Activated naive CD4-positive, alpha-beta T cell treated with anti-CD3 and anti-CD28 coated beads for 36 hours (primary cell): ENCODE measurements at regions not wholly inside any gene's neighbourhood (a gene's known extent, or its start where the extent isn't known, plus 50 kb on each side); places are given as distances from the start of the nearest gene placed in this dataset.

ENCODE experiments used
- CTCF ChIA-PET: fragments of 350-600 bp; sonication (Branson Sonifier 250); formaldehyde crosslinking; loops from one replicate; lab custom pipeline; 2021; ENCODE audit warnings: antibody characterized with exemption; lab: Charles Lee
- DNase-seq: peaks from one replicate; pipeline ENCODE4 v3.0.0-alpha.2; 2020
- H3K27ac Mint-ChIP-seq: one replicate; pipeline ENCODE4 v1.8.0; 2021; ENCODE audit warnings: mild to moderate bottlenecking, mixed read lengths
- H3K27me3 Mint-ChIP-seq: one replicate; pipeline ENCODE4 v1.8.0; 2021; ENCODE audit warnings: low read depth, mixed read lengths
- H3K36me3 Mint-ChIP-seq: one replicate; pipeline ENCODE4 v1.8.0; 2021; ENCODE audit warnings: low read depth, mixed read lengths
- H3K4me1 Mint-ChIP-seq: one replicate; pipeline ENCODE4 v1.8.0; 2021; ENCODE audit warnings: low read depth, mixed read lengths
- H3K4me3 Mint-ChIP-seq: one replicate; pipeline ENCODE4 v1.8.0; 2021; ENCODE audit warnings: mild to moderate bottlenecking, moderate library complexity, mixed read lengths
- H3K9me3 Mint-ChIP-seq: one replicate; pipeline ENCODE4 v1.8.0; 2021; ENCODE audit warnings: mixed read lengths
- intact Hi-C: fragments of 100-400 bp; cut with micrococcal nuclease; formaldehyde crosslinking; loops from one replicate; pipeline ENCODE4 v1.15.1; 2023

DNA sequence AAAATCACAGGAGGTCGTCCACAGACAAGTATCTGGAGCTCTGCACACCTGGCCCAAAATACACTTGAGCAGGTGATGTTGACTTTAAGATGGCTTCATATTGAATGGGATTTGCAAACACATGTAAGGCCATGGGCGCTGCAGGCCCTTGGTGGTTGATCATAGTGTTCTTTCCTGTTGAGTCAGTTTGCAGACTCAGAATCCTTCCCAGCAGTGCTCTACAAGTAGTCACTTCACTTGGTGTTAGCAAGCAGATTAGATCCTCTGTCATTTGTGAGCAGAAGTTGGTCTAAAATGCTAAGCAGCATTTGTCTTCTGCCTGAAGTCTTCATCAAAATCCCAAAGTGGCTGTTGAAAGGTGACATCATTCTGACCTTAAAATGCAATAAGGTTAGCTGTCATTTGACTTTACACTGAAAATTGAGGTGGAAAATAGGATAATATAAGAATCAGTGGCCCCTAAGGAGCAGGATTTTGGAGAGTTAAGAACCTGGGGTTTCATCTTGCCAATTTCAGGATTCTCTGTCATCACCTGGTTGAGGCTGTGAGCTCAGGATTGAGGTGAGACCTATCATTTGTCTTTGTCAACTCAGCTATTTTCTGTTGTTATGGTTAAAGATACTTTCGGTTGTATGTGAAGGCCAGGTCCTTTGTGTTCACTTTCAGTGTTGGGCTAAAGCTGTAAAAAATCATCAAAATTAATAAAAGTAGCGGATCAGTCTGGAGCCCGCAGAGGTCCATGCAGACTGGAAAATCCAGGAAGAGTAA, 114.5 kb downstream of the LRRC70 start:
- H3K4me3 Mint-ChIP-seq, result no peak overlapping the region
- H3K27me3 Mint-ChIP-seq, result no peaks in the 10 kb centered on the region
- H3K27ac Mint-ChIP-seq, result no peak overlapping the region
- H3K9me3 Mint-ChIP-seq, result no peaks in the 10 kb centered on the region
- H3K4me1 Mint-ChIP-seq, result peaks cover 9% of the 10 kb centered on the region
- CTCF ChIA-PET, result interaction anchor here (1.4 kb wide), 1 partner anchor 11 kb away, joined by 3 read pairs; no protein-coding TSS in a partner anchor
- DNase-seq, result no peak
- H3K36me3 Mint-ChIP-seq, result no peaks in the 10 kb centered on the region
- intact Hi-C loops, result no loop called here

DNA sequence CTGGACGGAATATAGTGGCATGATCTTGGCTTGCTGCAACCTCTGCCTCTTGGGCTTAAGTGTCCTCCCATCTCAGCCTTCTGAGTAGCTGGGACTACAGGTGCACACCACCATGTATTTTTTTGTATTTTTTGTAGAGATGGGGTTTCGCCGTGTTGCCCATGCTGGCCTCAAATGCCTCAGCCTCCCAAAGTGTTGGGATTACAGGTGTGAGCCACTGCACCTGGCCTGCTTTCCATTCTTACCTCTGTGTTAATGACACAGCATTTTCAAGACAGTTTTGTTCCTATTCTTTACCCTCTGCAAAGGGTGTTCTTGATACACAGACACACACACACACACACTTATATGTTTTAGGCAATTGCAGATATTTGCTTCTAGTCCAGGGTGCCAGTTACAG, 113.3 kb downstream of the LRRC70 start:
- H3K9me3 Mint-ChIP-seq, result no peaks in the 10 kb centered on the region
- no peaks in the 10 kb centered on the region for H3K27me3 Mint-ChIP-seq
- H3K27ac Mint-ChIP-seq, result no peak overlapping the region
- no peaks in the 10 kb centered on the region for H3K36me3 Mint-ChIP-seq
- H3K4me1 Mint-ChIP-seq, result peaks cover 9% of the 10 kb centered on the region
- CTCF ChIA-PET, result no interaction called here
- no peak for DNase-seq
- H3K4me3 Mint-ChIP-seq, result no peak overlapping the region
- intact Hi-C loops, result no loop called here

DNA sequence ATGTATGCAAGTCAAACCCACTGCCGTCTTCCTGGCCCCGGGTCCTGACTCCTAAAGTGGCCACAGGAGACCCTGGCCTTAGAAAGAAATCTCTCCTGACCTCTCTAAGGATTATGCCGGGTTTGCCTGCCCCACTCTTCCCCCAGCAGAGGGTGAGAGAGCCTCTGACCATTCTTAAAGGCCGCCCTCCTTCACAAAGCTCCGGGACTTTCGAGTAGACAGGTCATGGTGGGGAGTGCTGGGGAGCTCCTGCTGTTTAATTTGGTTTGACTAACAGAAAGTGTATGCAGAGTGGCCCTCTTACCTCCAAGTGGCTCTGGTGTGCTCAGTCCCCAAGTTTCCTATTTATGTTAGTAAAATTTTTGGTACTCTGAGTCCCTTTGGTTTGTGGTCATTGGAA, 111.8 kb downstream of the LRRC70 start:
- Mint-ChIP-seq H3K36me3 (no peaks in the 10 kb centered on the region), H3K27me3 (no peaks in the 10 kb centered on the region), H3K4me1 (peaks cover 9% of the 10 kb centered on the region), H3K27ac (peak overlapping the region; percentile 41), H3K4me3 (no peak overlapping the region), H3K9me3 (no peaks in the 10 kb centered on the region)
- DNase-seq, result no peak
- CTCF ChIA-PET, result no interaction called here
- intact Hi-C loops, result no loop called here

DNA sequence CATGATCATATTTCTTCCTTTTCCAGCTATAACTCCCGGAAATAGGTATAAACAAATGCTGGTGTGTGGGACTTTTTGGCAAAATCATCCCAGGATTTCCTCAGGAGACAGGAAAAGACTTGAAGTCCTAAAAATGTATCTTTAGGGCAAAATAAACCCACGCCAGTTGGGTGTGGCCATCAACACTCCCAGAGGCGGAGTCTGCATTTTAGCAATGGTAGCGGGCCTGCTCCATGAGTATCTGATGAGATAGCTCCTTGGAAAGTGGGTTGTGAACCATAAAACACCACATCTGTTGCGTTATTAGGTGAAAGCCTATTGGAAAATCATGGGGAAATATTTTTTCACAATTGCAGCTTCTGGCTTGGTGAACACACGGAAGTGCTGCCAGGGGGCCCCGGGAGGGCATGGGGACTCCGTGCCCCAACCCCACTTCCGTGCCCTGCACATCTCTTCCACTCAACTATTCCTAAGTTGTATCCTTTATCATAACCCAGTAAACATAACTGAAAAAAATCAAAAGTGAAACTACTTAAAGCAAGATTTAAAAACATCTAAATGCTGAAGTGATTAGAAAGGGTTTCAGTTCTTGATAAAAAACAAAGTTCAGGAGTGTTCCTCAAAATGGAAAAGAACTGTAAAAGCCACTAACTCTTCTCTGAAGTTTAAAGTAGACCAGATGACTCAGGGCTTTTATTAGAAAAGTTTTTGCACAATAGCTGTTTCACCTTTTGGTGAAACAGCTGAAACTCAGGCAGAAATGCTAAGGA, 111.2 kb downstream of the LRRC70 start:
- CTCF ChIA-PET, result interaction anchor here (0.7 kb wide), 1 partner anchor 36 kb away, joined by 4 read pairs; no protein-coding TSS in a partner anchor

DNA sequence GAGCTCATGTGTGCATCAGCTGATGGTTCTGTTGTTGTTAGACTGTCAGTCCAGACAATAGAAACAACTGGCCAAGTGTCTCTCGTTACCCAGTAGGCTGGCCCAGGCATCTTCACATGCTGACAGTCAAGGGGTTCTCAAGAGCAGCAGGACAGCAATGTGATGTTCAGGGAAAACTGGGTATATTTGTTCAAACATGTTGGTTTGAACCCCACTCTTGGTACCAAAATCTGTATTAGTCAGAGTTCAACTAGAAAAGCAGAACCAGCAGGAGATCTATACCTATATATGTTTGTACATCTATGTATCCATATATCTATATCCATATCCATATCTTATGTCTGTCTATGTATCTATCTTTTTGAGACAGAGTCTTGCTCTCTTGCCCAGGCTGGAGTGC, 108.1 kb downstream of the LRRC70 start:
- H3K4me1 Mint-ChIP-seq, result peaks cover 9% of the 10 kb centered on the region
- H3K9me3 Mint-ChIP-seq, result no peaks in the 10 kb centered on the region
- no peaks in the 10 kb centered on the region for H3K27me3 Mint-ChIP-seq
- H3K36me3 Mint-ChIP-seq, result no peaks in the 10 kb centered on the region
- no peak overlapping the region for H3K27ac Mint-ChIP-seq
- intact Hi-C loops, result no loop called here
- no peak for DNase-seq
- CTCF ChIA-PET, result no interaction called here
- no peak overlapping the region for H3K4me3 Mint-ChIP-seq

More for the DNA sequence above, 111.2 kb downstream of the LRRC70 start:
- intact Hi-C loops, result no loop called here
- Mint-ChIP-seq H3K4me1 (peaks cover 9% of the 10 kb centered on the region), H3K27ac (peak overlapping the region; percentile 41), H3K36me3 (no peaks in the 10 kb centered on the region), H3K9me3 (no peaks in the 10 kb centered on the region), H3K27me3 (no peaks in the 10 kb centered on the region), H3K4me3 (peak overlapping the region; percentile 14)
- DNase-seq, result no peak

DNA sequence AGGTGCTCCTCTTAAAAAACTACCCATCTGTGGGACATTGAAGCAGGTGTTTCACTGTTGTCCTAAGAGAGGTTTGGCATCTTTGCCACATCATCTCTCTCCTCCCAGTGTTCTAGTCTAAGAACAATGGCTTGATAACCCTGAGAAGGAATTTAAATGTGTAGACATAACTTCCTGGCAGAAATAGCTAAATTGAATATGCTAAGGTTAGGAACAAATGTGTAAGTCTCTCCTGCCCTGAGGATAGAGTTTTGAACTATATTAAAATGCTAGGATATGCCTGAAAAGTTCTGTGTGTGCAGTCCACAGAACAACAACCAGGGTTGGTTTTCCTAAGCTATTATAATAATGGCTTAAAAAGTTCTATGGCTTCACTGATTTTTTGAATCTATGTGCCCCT, 106.6 kb downstream of the LRRC70 start:
- Mint-ChIP-seq H3K36me3 (no peaks in the 10 kb centered on the region), H3K27ac (no peak overlapping the region), H3K4me3 (no peak overlapping the region), H3K9me3 (no peaks in the 10 kb centered on the region), H3K4me1 (peaks cover 6% of the 10 kb centered on the region), H3K27me3 (no peaks in the 10 kb centered on the region)
- DNase-seq, result no peak
- intact Hi-C loops, result no loop called here
- CTCF ChIA-PET, result no interaction called here

DNA sequence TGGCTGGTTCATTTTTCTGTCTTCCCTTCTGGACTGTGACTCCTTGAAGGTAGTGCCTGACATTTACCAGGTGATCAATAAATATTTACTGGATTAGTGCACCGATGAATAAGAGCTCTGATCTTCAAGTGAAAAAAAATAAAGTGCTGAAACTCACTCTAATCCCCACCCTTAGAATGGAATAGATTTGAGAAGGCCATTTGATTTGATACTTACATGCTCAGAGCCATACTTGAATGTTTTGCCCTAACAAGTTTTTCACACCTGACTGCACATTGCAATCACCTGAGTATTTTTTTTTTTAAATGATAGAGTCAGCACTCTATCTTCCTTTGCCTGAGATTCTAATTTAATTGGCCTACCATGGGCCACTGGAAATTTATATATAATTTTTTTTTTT, 105.7 kb downstream of the LRRC70 start:
- Mint-ChIP-seq H3K27ac (no peak overlapping the region), H3K36me3 (no peaks in the 10 kb centered on the region), H3K4me1 (no peaks in the 10 kb centered on the region), H3K9me3 (no peaks in the 10 kb centered on the region), H3K4me3 (no peak overlapping the region), H3K27me3 (no peaks in the 10 kb centered on the region)
- CTCF ChIA-PET, result interaction anchor here (0.7 to 1.1 kb wide), 2 partner anchors 14 to 35 kb away, joined by 3 to 6 read pairs; no protein-coding TSS in a partner anchor
- DNase-seq, result no peak
- intact Hi-C loops, result no loop called here

DNA sequence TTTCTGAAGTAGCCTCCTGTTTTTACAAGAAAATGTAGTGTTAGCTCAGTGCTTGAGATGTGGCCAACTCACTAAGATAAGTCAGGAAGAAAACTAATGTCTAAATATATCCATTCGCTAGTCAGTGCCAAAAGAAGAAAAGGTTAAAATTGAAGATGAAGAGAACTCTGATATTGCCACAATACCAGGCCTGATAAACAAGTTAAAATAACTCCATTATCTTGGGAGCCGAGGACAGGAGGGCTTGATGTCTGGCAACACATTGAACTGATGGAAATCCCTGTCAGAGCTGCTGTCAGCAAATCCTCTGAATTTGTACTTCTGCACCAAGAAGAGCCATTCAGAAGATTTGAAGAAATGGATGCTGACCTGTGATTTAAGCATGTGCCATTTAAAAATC, 103.4 kb downstream of the LRRC70 start:
- peaks cover 2% of the 10 kb centered on the region for H3K36me3 Mint-ChIP-seq
- CTCF ChIA-PET, result no interaction called here

DNA sequence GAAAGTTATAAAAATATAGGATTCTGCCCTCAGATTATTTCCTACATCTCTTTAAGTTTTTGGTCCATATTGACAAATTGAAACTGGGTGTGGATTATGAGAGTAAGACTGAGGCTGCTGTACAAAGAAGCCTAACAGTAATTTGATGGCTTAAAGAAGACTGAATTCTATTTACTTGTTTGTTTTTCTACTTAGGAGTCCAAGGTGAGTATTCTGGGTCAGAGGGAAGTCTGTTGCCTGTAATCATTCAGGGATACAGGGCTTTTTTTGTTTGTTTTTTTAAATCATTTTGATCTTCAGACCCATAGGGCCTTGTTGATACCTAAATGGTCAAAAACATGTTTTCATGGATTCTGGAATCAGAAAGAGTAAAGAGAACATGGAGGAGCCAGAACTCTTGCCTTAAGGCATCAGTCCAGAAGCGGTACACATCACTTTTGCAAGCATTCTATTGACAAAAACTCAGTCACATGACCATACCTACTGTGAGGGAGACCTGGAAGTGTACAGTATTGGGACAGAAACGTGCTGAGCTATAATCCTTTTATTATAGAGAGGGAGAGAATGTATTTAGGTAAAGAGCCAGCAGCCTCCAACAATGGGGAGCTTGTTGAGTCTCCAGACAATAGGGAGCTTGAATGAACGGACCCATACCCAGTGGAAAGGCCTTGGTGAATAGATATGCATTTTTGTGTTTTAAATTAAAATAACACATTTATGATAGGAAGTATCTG, 102.7 kb downstream of the LRRC70 start:
- CTCF ChIA-PET, result no interaction called here
- Mint-ChIP-seq H3K9me3 (peaks cover 12% of the 10 kb centered on the region), H3K4me1 (no peaks in the 10 kb centered on the region), H3K36me3 (peaks cover 2% of the 10 kb centered on the region), H3K4me3 (no peak overlapping the region), H3K27ac (no peak overlapping the region), H3K27me3 (no peaks in the 10 kb centered on the region)
- intact Hi-C loops, result no loop called here
- DNase-seq, result no peak

More for the DNA sequence above, 103.4 kb downstream of the LRRC70 start:
- H3K27ac Mint-ChIP-seq, result no peak overlapping the region
- H3K9me3 Mint-ChIP-seq, result peaks cover 7% of the 10 kb centered on the region
- H3K27me3 Mint-ChIP-seq, result no peaks in the 10 kb centered on the region
- no peaks in the 10 kb centered on the region for H3K4me1 Mint-ChIP-seq
- intact Hi-C loops, result no loop called here
- no peak overlapping the region for H3K4me3 Mint-ChIP-seq
- no peak for DNase-seq

DNA sequence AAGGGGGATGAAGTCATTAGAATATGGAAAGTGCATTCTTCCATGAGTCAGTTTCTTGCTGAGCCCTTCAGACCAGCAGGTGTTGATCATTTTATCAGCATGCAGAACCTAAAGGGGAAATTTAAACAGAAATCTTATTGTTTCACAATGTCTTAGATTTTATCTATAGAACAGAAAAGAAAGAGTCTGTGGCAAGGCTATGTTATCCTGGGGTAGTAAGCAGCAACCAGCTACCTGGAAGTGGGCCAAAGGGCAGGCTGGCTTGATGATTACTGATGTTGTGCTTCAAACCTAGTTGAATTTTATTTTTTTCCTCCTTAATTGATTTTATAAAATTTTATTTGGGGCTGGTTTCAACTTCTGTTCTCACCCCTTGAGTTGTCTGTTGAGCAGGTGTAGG, 101.5 kb downstream of the LRRC70 start:
- CTCF ChIA-PET, result no interaction called here
- no peaks in the 10 kb centered on the region for H3K27me3 Mint-ChIP-seq
- intact Hi-C loops, result no loop called here

More for the DNA sequence above, 101.5 kb downstream of the LRRC70 start:
- peaks cover 2% of the 10 kb centered on the region for H3K36me3 Mint-ChIP-seq
- H3K4me1 Mint-ChIP-seq, result no peaks in the 10 kb centered on the region
- H3K4me3 Mint-ChIP-seq, result no peak overlapping the region
- peaks cover 15% of the 10 kb centered on the region for H3K9me3 Mint-ChIP-seq
- DNase-seq, result no peak
- H3K27ac Mint-ChIP-seq, result no peak overlapping the region
